Lower lobe of right lung (tissue), 2 donors: ENCODE measurements at regions not wholly inside any gene's neighbourhood (a gene's known extent, or its start where the extent isn't known, plus 50 kb on each side); places are given as distances from the start of the nearest gene placed in this dataset.

Source experiments
- ATAC-seq, 2 donors: fragments of 200-7000 bp; cut with Tn5 transposase; one replicate each; pipeline ENCODE4 v1.9.1; 2020 to 2022; ENCODE audit warnings: mild to moderate bottlenecking in 2 of 2, moderate library complexity in 2 of 2
- DNase-seq: peaks from one replicate; pipeline ENCODE4 v3.0.0-alpha.2; 2020
- H3K27ac ChIP-seq: fragments of 200-600 bp; one replicate; pipeline ENCODE4 v1.8.0; 2022
- H3K27me3 ChIP-seq: fragments of 200-600 bp; one replicate; pipeline ENCODE4 v1.8.0; 2022; ENCODE audit warnings: low read depth
- H3K36me3 ChIP-seq: fragments of 200-600 bp; one replicate; pipeline ENCODE4 v1.8.0; 2022; ENCODE audit warnings: mild to moderate bottlenecking
- H3K4me1 ChIP-seq: fragments of 200-600 bp; one replicate; pipeline ENCODE4 v1.8.0; 2022
- H3K4me3 ChIP-seq: fragments of 200-600 bp; one replicate; pipeline ENCODE4 v1.8.0; 2022; ENCODE audit warnings: mild to moderate bottlenecking
- H3K9me3 ChIP-seq: fragments of 200-600 bp; one replicate; pipeline ENCODE4 v1.8.0; 2022
- CTCF ChIP-seq: fragments of 200-600 bp; IDR thresholded peaks from one replicate; pipeline ENCODE4 v1.8.0; 2022; ENCODE audit warnings: antibody characterized with exemption, mild to moderate bottlenecking
- intact Hi-C: fragments of 100-400 bp; cut with DNase I; formaldehyde crosslinking; loops from one replicate; pipeline ENCODE4 v1.11.0; 2022
- donor health status: DM: no; HTN: yes; CAD: no; lungs with severe emphysema.

GRCh38 chr3:17945799-17946399 lies 203.5 kb upstream of the TBC1D5 start:
- no peak for TF ChIP-seq CTCF
- Histone ChIP-seq H3K36me3 (no peaks in the 10 kb centered on the region), H3K27ac (no peak overlapping the region), H3K27me3 (no peaks in the 10 kb centered on the region), H3K9me3 (no peaks in the 10 kb centered on the region), H3K4me3 (no peak overlapping the region), H3K4me1 (no peaks in the 10 kb centered on the region)
- no peak for ATAC-seq
- intact Hi-C loops, result no loop called here
- no peak for DNase-seq

- intact Hi-C loops, result no loop called here
- no peak for TF ChIP-seq CTCF
- no peak overlapping the region for H3K27ac ChIP-seq
- no peaks in the 10 kb centered on the region for H3K27me3 ChIP-seq
- H3K9me3 ChIP-seq, result no peaks in the 10 kb centered on the region
- H3K4me3 ChIP-seq, result no peak overlapping the region
- no peak for ATAC-seq
- H3K36me3 ChIP-seq, result no peaks in the 10 kb centered on the region
- H3K4me1 ChIP-seq, result no peaks in the 10 kb centered on the region
- DNase-seq, result no peak
Measured at GRCh38 chr3:17945018-17945798, 202.8 kb upstream of the TBC1D5 start.

GRCh38 chr3:17942856-17943255 lies 200.4 kb upstream of the TBC1D5 start:
- no peaks in the 10 kb centered on the region for H3K36me3 ChIP-seq
- H3K9me3 ChIP-seq, result no peaks in the 10 kb centered on the region
- H3K27ac ChIP-seq, result no peak overlapping the region
- intact Hi-C loops, result no loop called here
- no peak overlapping the region for H3K4me3 ChIP-seq
- no peak for TF ChIP-seq CTCF
- DNase-seq (no peak), ATAC-seq (no peak)
- H3K27me3 ChIP-seq, result no peaks in the 10 kb centered on the region
- no peaks in the 10 kb centered on the region for H3K4me1 ChIP-seq

DNA sequence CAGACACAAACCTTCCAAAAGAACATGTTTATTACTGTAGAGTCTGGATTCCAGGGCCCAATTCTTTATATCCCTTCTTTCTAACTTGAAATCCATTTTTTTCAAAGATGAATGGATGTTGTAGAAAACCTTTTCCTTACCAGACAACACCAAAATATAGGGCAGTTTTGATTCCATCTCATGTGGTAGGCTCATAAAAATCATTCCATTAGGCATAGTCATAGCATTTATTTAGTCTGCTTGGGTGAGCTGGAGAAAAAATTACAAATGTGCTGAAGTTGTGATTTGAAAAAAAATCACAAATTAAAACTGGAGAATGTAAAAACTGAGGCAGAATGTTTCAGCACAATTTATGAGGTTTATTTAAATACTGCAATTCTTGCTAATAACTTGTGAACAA lies 199.3 kb upstream of the TBC1D5 start:
- no peak overlapping the region for H3K4me3 ChIP-seq
- no peaks in the 10 kb centered on the region for H3K36me3 ChIP-seq
- H3K27me3 ChIP-seq, result no peaks in the 10 kb centered on the region
- H3K27ac ChIP-seq, result no peak overlapping the region
- ATAC-seq, result no peak
- H3K4me1 ChIP-seq, result no peaks in the 10 kb centered on the region
- no peaks in the 10 kb centered on the region for H3K9me3 ChIP-seq
- intact Hi-C loops, result no loop called here
- no peak for DNase-seq
- no peak for TF ChIP-seq CTCF

DNA sequence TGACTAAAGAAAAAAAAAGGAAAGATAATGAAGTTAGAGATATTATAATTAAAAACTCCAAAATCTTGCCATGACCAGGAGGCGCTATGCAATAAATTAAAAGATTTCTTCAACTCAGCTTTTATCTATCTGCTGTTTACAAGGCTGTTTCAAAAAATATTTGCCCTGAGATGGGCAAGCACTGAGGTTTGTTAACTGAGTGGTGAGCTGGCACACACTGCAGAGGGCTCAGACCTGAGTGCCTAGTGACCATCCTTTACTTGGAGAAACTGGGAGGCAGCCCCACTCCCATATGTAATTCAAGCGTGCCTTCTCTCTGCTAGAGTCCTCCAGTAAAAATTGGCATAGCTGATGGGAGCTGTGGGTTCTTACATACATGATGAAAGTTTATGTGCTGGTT lies 198.7 kb upstream of the TBC1D5 start:
- no peaks in the 10 kb centered on the region for H3K27me3 ChIP-seq
- ATAC-seq (no peak), DNase-seq (no peak)
- no peak overlapping the region for H3K27ac ChIP-seq
- no peaks in the 10 kb centered on the region for H3K9me3 ChIP-seq
- intact Hi-C loops, result no loop called here
- no peak for TF ChIP-seq CTCF
- no peaks in the 10 kb centered on the region for H3K4me1 ChIP-seq
- no peak overlapping the region for H3K4me3 ChIP-seq
- H3K36me3 ChIP-seq, result no peaks in the 10 kb centered on the region
